Thymus (tissue), 11 donors: ENCODE measurements at regions not wholly inside any gene's neighbourhood (a gene's known extent, or its start where the extent isn't known, plus 50 kb on each side); places are given as distances from the start of the nearest gene placed in this dataset.

Source experiments
- DNase-seq, 9 donors: peaks; one replicate each; pipeline ENCODE4 v3.0.0-alpha.2; 2013; ENCODE audit warnings: low spot score in 9 of 9, low read depth in 6 of 9, missing footprints in 1 of 9
- H3K27ac ChIP-seq, 2 donors: one replicate each; pipeline ENCODE4 v1.5.1; 2013; ENCODE audit warnings: control low read depth in 1 of 2, low read depth in 1 of 2, low read length in 1 of 2, mild to moderate bottlenecking in 1 of 2, moderate library complexity in 1 of 2
- H3K27me3 ChIP-seq, 2 donors: one replicate each; pipeline ENCODE4 v1.5.1; 2013; ENCODE audit warnings: low read length in 1 of 2; ENCODE audit not compliant: control insufficient read depth in 2 of 2, insufficient read depth in 1 of 2
- H3K36me3 ChIP-seq, 2 donors: one replicate each; pipeline ENCODE4 v1.5.1; 2013; ENCODE audit warnings: low read length in 1 of 2, mild to moderate bottlenecking in 1 of 2, moderate library complexity in 1 of 2; ENCODE audit not compliant: control insufficient read depth in 2 of 2, insufficient read depth in 2 of 2
- H3K4me1 ChIP-seq, 2 donors: one replicate each; pipeline ENCODE4 v1.5.1; 2013; ENCODE audit warnings: low read length in 2 of 2; ENCODE audit not compliant: control insufficient read depth in 2 of 2, insufficient read depth in 2 of 2
- H3K4me3 ChIP-seq, 2 donors: one replicate each; pipeline ENCODE4 v1.5.1; 2013; ENCODE audit warnings: low read length in 2 of 2, control low read depth in 1 of 2, mild to moderate bottlenecking in 1 of 2
- H3K9me3 ChIP-seq, 2 donors: one replicate each; pipeline ENCODE4 v1.5.1; 2013; ENCODE audit warnings: low read length in 1 of 2, mild to moderate bottlenecking in 1 of 2; ENCODE audit not compliant: control insufficient read depth in 2 of 2, insufficient read depth in 1 of 2
- WGBS: extraction: QIAGEN DNeasy Blood & Tissue Kit; methylation state at CpG from one replicate; pipeline ENCODE4 v1.1.7; 2013; 5-methylcytosine and 5-hydroxymethylcytosine counted together
- donor health status: healthy.

GRCh38 chr2:15816674-15817406 is 123.5 kb upstream of the MYCN start:
- 89% methylated on average over 9 of the region's 9 CpGs for WGBS
- peaks cover 0 to 21% of the 10 kb centered on the region in 2 donors for H3K27me3 ChIP-seq
- H3K27ac ChIP-seq, result no peak overlapping the region
- no peak overlapping the region for H3K4me3 ChIP-seq
- DNase-seq, result no peak
- no peaks in the 10 kb centered on the region for H3K36me3 ChIP-seq
- H3K9me3 ChIP-seq, result no peaks in the 10 kb centered on the region
- peaks cover 0 to 4% of the 10 kb centered on the region in 2 donors for H3K4me1 ChIP-seq

- Histone ChIP-seq H3K27ac (no peak overlapping the region), H3K4me3 (no peak overlapping the region), H3K36me3 (no peaks in the 10 kb centered on the region), H3K27me3 (peaks cover 0 to 21% of the 10 kb centered on the region in 2 donors), H3K9me3 (no peaks in the 10 kb centered on the region), H3K4me1 (peaks cover 0 to 2% of the 10 kb centered on the region in 2 donors)
- WGBS, result 53% methylated on average over 6 of the region's 6 CpGs
- DNase-seq, result no peak
Observed at GRCh38 chr2:15817748-15818147, 122.6 kb upstream of the MYCN start.

GRCh38 chr2:15818318-15818753 is 122.0 kb upstream of the MYCN start:
- no peaks in the 10 kb centered on the region for H3K9me3 ChIP-seq
- no peak overlapping the region for H3K4me3 ChIP-seq
- peaks cover 0 to 21% of the 10 kb centered on the region in 2 donors for H3K27me3 ChIP-seq
- H3K4me1 ChIP-seq, result no peaks in the 10 kb centered on the region
- no peak for DNase-seq
- 24% methylated on average over 14 of the region's 14 CpGs for WGBS
- H3K27ac ChIP-seq, result no peak overlapping the region
- no peaks in the 10 kb centered on the region for H3K36me3 ChIP-seq

- no peak overlapping the region for H3K27ac ChIP-seq
- no peaks in the 10 kb centered on the region for H3K36me3 ChIP-seq
- 80% methylated on average over 2 of the region's 2 CpGs for WGBS
- H3K4me3 ChIP-seq, result no peak overlapping the region
- H3K4me1 ChIP-seq, result no peaks in the 10 kb centered on the region
- peaks cover 0 to 21% of the 10 kb centered on the region in 2 donors for H3K27me3 ChIP-seq
- no peak for DNase-seq
- no peaks in the 10 kb centered on the region for H3K9me3 ChIP-seq
Observed at GRCh38 chr2:15818881-15819280, 121.5 kb upstream of the MYCN start.

GRCh38 chr2:15819562-15820256 is 120.6 kb upstream of the MYCN start:
- DNase-seq, result no peak
- H3K9me3 ChIP-seq, result no peaks in the 10 kb centered on the region
- no peak overlapping the region for H3K27ac ChIP-seq
- 89% methylated on average over 10 of the region's 10 CpGs for WGBS
- H3K36me3 ChIP-seq, result no peaks in the 10 kb centered on the region
- H3K4me1 ChIP-seq, result no peaks in the 10 kb centered on the region
- peaks cover 0 to 21% of the 10 kb centered on the region in 2 donors for H3K27me3 ChIP-seq
- H3K4me3 ChIP-seq, result no peak overlapping the region

GRCh38 chr2:15820257-15820566 is 120.1 kb upstream of the MYCN start:
- Histone ChIP-seq H3K27me3 (peaks cover 0 to 21% of the 10 kb centered on the region in 2 donors), H3K27ac (no peak overlapping the region), H3K4me1 (no peaks in the 10 kb centered on the region), H3K4me3 (no peak overlapping the region), H3K36me3 (no peaks in the 10 kb centered on the region), H3K9me3 (no peaks in the 10 kb centered on the region)
- DNase-seq, result no peak
- WGBS, result 91% methylated on average over 7 of the region's 7 CpGs

GRCh38 chr2:15820927-15821326 is 119.4 kb upstream of the MYCN start:
- Histone ChIP-seq H3K27me3 (peaks cover 0 to 21% of the 10 kb centered on the region in 2 donors), H3K36me3 (no peaks in the 10 kb centered on the region), H3K27ac (no peak overlapping the region), H3K9me3 (no peaks in the 10 kb centered on the region), H3K4me1 (no peaks in the 10 kb centered on the region), H3K4me3 (no peak overlapping the region)
- WGBS, result 97% methylated on average over 2 of the region's 2 CpGs
- DNase-seq, result no peak

GRCh38 chr2:15822151-15823044 is 118.0 kb upstream of the MYCN start:
- Histone ChIP-seq H3K9me3 (no peaks in the 10 kb centered on the region), H3K4me3 (no peak overlapping the region), H3K27me3 (peaks cover 0 to 18% of the 10 kb centered on the region in 2 donors), H3K4me1 (no peaks in the 10 kb centered on the region), H3K27ac (no peak overlapping the region), H3K36me3 (no peaks in the 10 kb centered on the region)
- 96% methylated on average over 9 of the region's 9 CpGs for WGBS
- DNase-seq, result no peak
